HG03558 (cell line): ENCODE measurements at regions not wholly inside any gene's neighbourhood (a gene's known extent, or its start where the extent isn't known, plus 50 kb on each side); places are given as distances from the start of the nearest gene placed in this dataset.

Experiments used
- ATAC-seq: cut with Tn5 transposase; IDR thresholded peaks from one replicate; pipeline ENCODE4 v1.9.1; 2021; ENCODE audit warnings: moderate number of reproducible peaks; ENCODE audit not compliant: unreplicated experiment; ENCODE audit errors: extremely low read depth

DNA sequence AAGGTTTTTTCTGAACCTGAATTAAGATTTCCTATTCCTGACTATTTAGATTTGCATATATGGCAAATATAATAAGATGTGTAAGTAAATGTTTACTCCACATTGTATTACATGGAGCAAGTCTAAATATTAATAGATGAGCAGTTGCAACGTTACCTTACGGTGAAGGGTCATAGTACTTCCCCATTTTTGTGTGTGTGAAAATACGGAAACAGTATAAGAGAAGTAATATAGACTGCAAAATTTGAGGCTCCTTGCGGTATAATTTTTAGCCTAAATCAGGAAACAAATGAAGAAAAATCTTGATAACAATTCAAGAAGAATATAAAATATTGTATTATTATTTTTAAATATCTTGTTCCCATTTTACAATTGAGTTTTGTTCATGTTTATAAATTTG lies 434.2 kb downstream of the GRB14 start:
- no peak for ATAC-seq

DNA sequence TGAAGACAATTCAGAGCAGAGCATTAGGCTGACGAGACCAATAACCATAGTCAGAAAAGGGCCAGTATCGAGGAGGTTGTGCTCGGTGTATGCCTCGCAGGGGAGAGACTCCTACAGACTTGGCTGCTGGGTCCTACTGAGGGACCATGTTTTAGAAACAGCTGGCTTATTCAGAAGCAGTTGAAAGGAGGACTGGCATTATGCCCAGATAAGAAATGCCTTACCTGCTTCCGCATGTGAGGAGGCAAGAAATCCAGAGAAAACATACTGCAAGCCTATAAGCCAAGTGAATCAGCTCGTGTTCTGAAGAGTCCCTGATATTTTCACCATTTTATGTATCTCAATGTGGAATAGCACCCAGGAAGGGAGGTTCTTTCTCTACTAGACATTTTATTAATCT lies 434.7 kb downstream of the GRB14 start:
- ATAC-seq = no peak

DNA sequence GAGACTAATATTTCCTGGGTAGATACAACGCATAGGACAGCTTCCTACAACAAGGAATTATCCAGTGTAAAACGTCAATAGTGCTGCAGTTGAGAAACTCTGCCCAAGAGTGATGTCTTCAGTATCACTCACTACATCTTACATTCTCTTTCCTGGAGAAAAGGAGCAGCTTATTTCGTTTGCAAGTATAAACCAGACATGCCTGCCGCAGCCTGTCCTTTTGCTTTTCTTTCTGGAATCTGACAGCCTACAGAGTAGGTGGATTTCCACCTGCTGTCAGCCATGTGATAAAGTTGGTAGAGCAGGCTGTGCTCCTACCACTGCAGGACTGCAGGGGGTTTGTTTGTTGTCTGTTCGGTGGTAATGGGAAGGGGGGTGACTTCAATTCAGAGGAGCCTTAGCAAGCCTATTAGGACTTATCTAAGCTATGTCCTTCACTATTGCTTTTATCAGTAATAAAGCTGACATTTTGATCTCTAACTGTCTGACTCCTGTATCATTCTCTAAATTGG lies 439.1 kb downstream of the GRB14 start:
- ATAC-seq = no peak

GRCh38 chr2:164178835-164179465 lies 442.3 kb downstream of the GRB14 start:
- ATAC-seq = no peak

DNA sequence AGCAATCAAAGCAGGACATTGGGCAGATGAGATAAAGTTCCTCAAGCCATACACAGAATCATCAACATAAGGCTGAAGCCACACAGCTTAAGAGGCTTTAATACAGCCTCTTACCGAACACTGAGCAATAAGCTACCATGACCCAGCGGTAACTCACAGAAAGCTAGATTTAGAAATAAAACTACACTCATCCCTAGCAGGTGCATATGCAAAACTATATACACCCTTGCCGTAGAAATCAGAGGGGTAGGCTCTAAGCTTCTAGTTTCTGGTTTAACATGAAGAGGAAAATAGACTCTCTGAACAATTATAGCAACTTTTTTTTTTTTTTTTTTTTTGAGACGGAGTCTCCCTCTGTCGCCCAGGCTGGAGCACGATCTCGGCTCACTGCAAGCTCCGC lies 428.8 kb upstream of the FIGN start:
- no peak for ATAC-seq

DNA sequence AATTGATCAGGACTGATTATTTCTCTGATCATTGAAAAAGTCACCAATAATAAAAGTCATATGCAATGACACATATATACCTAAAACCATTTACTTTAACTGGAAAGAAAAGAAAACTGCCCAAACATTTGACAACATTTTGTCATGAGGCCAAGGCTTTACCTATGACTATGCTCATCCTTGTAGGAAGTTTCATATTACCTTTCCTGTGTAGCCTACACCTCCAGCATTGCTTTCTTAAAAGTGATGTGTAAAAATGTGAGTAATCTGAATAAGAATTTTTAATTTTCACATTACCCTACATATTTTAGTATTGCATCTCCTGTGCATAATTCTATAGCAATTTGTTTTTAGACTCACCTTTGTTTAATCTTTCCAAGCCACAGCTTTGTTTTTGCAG lies 419.8 kb upstream of the FIGN start:
- ATAC-seq = no peak

DNA sequence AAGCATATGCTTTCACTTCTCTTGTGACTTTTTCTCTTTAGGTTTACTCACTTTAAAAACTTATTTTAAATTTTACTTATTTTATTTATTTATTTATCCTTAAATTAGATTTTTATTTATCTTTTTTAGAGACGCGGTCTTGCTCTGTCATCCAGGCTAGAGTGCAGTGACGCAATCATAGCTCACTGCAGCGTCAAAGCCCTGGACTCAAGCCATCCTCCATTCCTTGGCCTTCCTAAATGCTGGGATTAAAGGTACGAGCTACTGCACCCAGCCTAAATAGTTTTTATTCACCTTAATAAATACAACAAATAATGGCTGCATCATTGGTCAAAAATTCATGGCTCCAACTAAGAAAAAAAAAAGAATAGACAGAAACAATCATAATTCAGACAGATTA lies 415.7 kb upstream of the FIGN start:
- ATAC-seq = no peak

- ATAC-seq = no peak
Measured at GRCh38 chr2:164150604-164151003, 414.8 kb upstream of the FIGN start.

GRCh38 chr2:164146441-164146840 lies 410.6 kb upstream of the FIGN start:
- no peak for ATAC-seq

- ATAC-seq = no peak
Measured at GRCh38 chr2:164145093-164145987, 409.5 kb upstream of the FIGN start.

- no peak for ATAC-seq
Measured at GRCh38 chr2:164143183-164143930, 407.5 kb upstream of the FIGN start.

- ATAC-seq = no peak
Measured at GRCh38 chr2:164142755-164143154, 406.9 kb upstream of the FIGN start.

GRCh38 chr2:164141271-164141670 lies 405.5 kb upstream of the FIGN start:
- ATAC-seq = no peak

- no peak for ATAC-seq
Measured at GRCh38 chr2:164138750-164139149, 402.9 kb upstream of the FIGN start.

GRCh38 chr2:164134336-164134735 lies 398.5 kb upstream of the FIGN start:
- ATAC-seq = no peak

DNA sequence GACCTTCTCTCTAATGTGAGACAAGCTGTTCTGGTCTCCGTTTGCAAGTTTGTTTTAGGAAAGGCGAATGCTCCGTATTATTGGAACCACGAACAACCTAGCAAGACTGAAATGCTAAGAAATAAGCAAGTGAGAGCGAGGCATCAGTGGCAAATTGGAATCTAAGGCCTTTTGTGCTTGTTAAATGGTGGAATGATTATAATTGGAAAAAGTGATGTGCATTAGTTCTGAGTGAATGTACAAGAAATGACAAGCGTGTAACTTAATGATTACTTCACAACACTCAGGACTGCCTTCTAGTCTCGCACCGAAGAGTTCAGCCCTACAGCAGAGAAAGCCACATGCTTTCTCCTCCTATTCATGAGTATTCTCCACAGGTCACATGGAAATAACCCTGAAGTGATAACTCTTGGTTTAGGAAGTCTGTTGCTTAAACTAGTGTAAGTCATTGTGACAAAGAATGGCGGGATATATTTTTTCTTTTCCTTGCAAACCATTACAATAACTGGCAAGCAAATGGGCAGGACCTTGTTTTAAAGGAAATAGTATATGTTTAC lies 392.2 kb upstream of the FIGN start:
- ATAC-seq = no peak

DNA sequence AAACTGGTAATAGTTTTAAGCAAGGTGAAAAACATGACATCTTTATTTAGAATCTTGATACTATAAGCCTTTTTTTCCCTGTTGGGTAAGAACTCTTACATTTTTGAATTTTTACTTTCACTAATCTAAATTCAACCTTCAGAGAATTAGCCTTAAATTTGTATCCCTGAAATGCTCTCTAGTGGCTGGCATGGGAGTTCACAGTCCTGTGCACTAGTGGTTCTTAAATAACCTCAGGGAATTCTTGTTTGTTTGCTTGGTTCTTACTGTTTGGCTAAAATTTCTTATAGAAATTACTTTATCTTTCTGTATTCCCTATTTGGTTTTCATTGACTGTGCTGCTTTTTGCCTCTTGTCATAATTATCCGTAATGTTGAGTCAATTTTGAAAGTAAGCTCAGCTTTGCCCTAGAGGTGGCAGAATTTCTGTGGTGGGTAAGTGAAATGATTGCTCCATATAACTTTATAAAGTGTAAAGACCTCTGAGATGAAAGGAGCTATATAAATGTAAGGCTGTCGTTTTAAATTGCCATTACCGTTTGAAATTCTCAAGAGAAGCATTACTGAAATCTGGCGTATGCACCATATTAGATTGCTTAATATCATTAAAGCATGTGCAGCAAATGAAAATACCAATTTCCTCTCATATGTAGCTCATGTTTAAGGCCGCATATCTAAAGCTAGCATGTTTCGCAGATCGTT lies 391.3 kb upstream of the FIGN start:
- ATAC-seq = no peak

DNA sequence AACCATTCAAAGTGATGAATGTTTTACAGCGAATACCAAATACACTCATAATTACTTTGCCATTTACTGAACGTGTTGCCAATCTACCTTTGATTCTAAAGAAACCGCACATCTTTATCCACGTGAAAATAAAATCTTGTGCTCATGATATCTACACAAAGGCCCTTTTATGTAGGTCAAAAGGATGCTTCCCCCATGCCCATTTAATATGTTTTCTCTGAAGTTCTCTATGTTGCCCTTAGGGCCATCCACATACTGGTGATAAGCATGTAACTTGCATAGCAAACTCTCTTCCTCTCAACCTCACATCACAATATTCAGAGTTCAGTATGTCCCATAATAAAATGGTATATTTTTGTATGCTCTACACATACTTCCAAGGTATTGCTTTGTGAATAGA lies 380.0 kb upstream of the FIGN start:
- ATAC-seq = no peak

- ATAC-seq = no peak
Measured at GRCh38 chr2:164114937-164115336, 379.1 kb upstream of the FIGN start.

GRCh38 chr2:164112105-164112504 lies 376.3 kb upstream of the FIGN start:
- ATAC-seq = no peak
